HCT116 (cell line): ENCODE measurements at regions not wholly inside any gene's neighbourhood (a gene's known extent, or its start where the extent isn't known, plus 50 kb on each side); places are given as distances from the start of the nearest gene placed in this dataset.
"Not testable (repeated sequence)": the region's sequence is repeated elsewhere in the genome, so short reads cannot be mapped to it uniquely, and the experiment has no call there.

Experiments used
- ATAC-seq: fragments of 200-7000 bp; cut with Tn5 transposase; 2 replicates; pipeline ENCODE4 v1.9.1; 2020; ENCODE audit warnings: mild to moderate bottlenecking, moderate library complexity
- BruUV-seq: library from RNA; stranded (reverse); fragments of 400-500 nt; replicated peaks from 2 replicates; lab custom pipeline; 2021; lab: Mats Ljungman, UMichigan
- CTCF ChIA-PET: fragments of 300-600 bp; sonication (Branson Sonifier 250); formaldehyde crosslinking; loops from one replicate; lab custom pipeline; 2021; ENCODE audit warnings: antibody characterized with exemption; lab: Charles Lee
- POLR2A ChIA-PET: fragments of 300-600, 350-600 bp; sonication (Branson Sonifier 250); formaldehyde crosslinking; loops from one replicate; lab custom pipeline; 2021; ENCODE audit warnings: antibody characterized with exemption; lab: Charles Lee
- RAD21 ChIA-PET, 2 experiments: fragments of 300-600 bp; sonication (Branson Sonifier 250); formaldehyde crosslinking; loops; one replicate each; lab custom pipeline; 2023; ENCODE audit warnings: low total read pairs in 2 of 2; ENCODE audit not compliant: uncharacterized antibody in 2 of 2, unreplicated experiment in 2 of 2, low non-redundant PET in 1 of 2; lab: Charles Lee
- DNase-seq: peaks from one replicate; pipeline ENCODE4 v3.0.0-alpha.2; 2010; ENCODE audit warnings: low read depth, low spot score
- H2AFZ ChIP-seq: fragments of 200-600 bp; shearing (Covaris generic), sonication (generic); 2 replicates; pipeline ENCODE4 v1.6.1; 2017; ENCODE audit warnings: low read depth, mixed run types, mixed read lengths, antibody characterized with exemption, low read length; ENCODE audit not compliant: poor library complexity, severe bottlenecking
- H3K27ac ChIP-seq: 2 replicates; pipeline ENCODE4 v1.5.1; 2012; ENCODE audit warnings: low read depth, low read length
- H3K27me3 ChIP-seq: fragments of 200-600 bp; sonication (generic); 2 replicates; pipeline ENCODE4 v1.6.1; 2016; ENCODE audit warnings: mixed run types, low read length, mixed read lengths; ENCODE audit not compliant: insufficient read depth
- H3K36me3 ChIP-seq, 2 experiments: fragments of 200-500 bp in 1 of 2; fragments of 200-600 bp in 1 of 2; sonication (Bioruptor generic) in 1 of 2; sonication (generic) in 1 of 2; 2 replicates each; pipeline versions ENCODE4 v1.5.1 to v1.6.1; 2014 to 2016; ENCODE audit warnings: low read length in 2 of 2, inconsistent platforms in 1 of 2, mixed read lengths in 1 of 2, mixed run types in 1 of 2; ENCODE audit not compliant: insufficient read depth in 2 of 2, control insufficient read depth in 1 of 2
- H3K4me1 ChIP-seq, 2 experiments: fragments of 200-600 bp in 1 of 2; sonication (generic) in 1 of 2; 2 replicates each; pipeline versions ENCODE4 v1.5.1 to v1.6.1; 2012 to 2017; ENCODE audit warnings: low read length in 2 of 2, inconsistent platforms in 1 of 2, mild to moderate bottlenecking in 1 of 2, mixed read lengths in 1 of 2, mixed run types in 1 of 2, moderate library complexity in 1 of 2; ENCODE audit not compliant: insufficient read depth in 2 of 2, control insufficient read depth in 1 of 2
- H3K4me2 ChIP-seq: fragments of 200-600 bp; sonication (generic); 2 replicates; pipeline ENCODE4 v1.6.1; 2017; ENCODE audit warnings: mixed run types, low read length, mixed read lengths
- H3K4me3 ChIP-seq, 2 experiments: fragments of 200-600 bp in 1 of 2; sonication (generic) in 1 of 2; replicated peaks in 1 of 2; 2 replicates each; pipeline ENCODE4 v1.5.1; 2011 to 2016; ENCODE audit warnings: low read length in 2 of 2, control low read depth in 1 of 2, low read depth in 1 of 2, mild to moderate bottlenecking in 1 of 2, mixed read lengths in 1 of 2, mixed run types in 1 of 2
- H3K79me2 ChIP-seq: fragments of 200-600 bp; sonication (generic); 2 replicates; pipeline ENCODE4 v1.6.1; 2017; ENCODE audit warnings: mild to moderate bottlenecking, mixed run types, low read length, moderate library complexity, mixed read lengths; ENCODE audit not compliant: insufficient read depth
- H3K9ac ChIP-seq: fragments of 200-600 bp; sonication (generic); 2 replicates; pipeline ENCODE4 v1.6.1; 2016; ENCODE audit warnings: low read length, mixed read lengths
- H3K9me2 ChIP-seq: fragments of 200-600 bp; sonication (generic), shearing (Covaris generic); 2 replicates; pipeline ENCODE4 v1.6.1; 2017; ENCODE audit warnings: mixed run types, mild to moderate bottlenecking, moderate library complexity; ENCODE audit not compliant: insufficient read depth
- H3K9me3 ChIP-seq, 2 experiments: fragments of 200-500 bp in 1 of 2; fragments of 200-600 bp in 1 of 2; sonication (Bioruptor generic) in 1 of 2; sonication (generic) in 1 of 2; 2 replicates each; pipeline ENCODE4 v1.6.1; 2014 to 2017; ENCODE audit warnings: low read length in 2 of 2, mixed read lengths in 2 of 2, inconsistent platforms in 1 of 2, low read depth in 1 of 2, mild to moderate bottlenecking in 1 of 2, mixed run types in 1 of 2, moderate library complexity in 1 of 2; ENCODE audit not compliant: control insufficient read depth in 1 of 2, insufficient read depth in 1 of 2
- H4K20me1 ChIP-seq: fragments of 200-600 bp; sonication (generic), shearing (Covaris generic); 2 replicates; pipeline ENCODE4 v1.6.1; 2017; ENCODE audit warnings: mixed run types, mild to moderate bottlenecking, moderate library complexity; ENCODE audit not compliant: insufficient read depth
- CBX3 ChIP-seq: IDR thresholded peaks from 2 replicates; pipeline ENCODE4 v1.6.1; 2012; ENCODE audit warnings: low read depth
- CEBPB ChIP-seq: IDR thresholded peaks from 2 replicates; pipeline ENCODE4 v1.6.1; 2012; ENCODE audit warnings: low read depth
- ELF1 ChIP-seq: IDR thresholded peaks from 2 replicates; pipeline ENCODE4 v1.6.1; 2012; ENCODE audit warnings: low read depth, borderline replicate concordance
- EZH2phosphoT487 ChIP-seq: fragments of 200-600 bp; IDR thresholded peaks from 2 replicates; pipeline ENCODE4 v1.6.1; 2018; ENCODE audit warnings: antibody characterized with exemption, borderline replicate concordance
- FOSL1 ChIP-seq: IDR thresholded peaks from 2 replicates; pipeline ENCODE4 v1.6.1; 2012; ENCODE audit warnings: low read depth
- POLR2A ChIP-seq: IDR thresholded peaks from 2 replicates; pipeline ENCODE4 v1.7.0; 2011; ENCODE audit warnings: borderline replicate concordance; ENCODE audit not compliant: insufficient read depth, insufficient read length; ENCODE audit errors: extremely low read depth
- POLR2AphosphoS5 ChIP-seq: IDR thresholded peaks from 2 replicates; pipeline ENCODE4 v1.6.1; 2011; ENCODE audit warnings: mild to moderate bottlenecking, low read depth, low read length, moderate library complexity
- RAD21 ChIP-seq: IDR thresholded peaks from 2 replicates; pipeline ENCODE4 v1.6.1; 2012; ENCODE audit warnings: low read depth, mild to moderate bottlenecking
- SIN3A ChIP-seq: IDR thresholded peaks from 2 replicates; pipeline ENCODE4 v1.6.1; 2012; ENCODE audit warnings: low read depth
- TCF7L2 ChIP-seq: IDR thresholded peaks from 2 replicates; pipeline ENCODE4 v1.7.0; 2011; ENCODE audit warnings: borderline replicate concordance, inconsistent platforms; ENCODE audit not compliant: insufficient read depth, insufficient read length; ENCODE audit errors: extremely low read depth
- YY1 ChIP-seq: IDR thresholded peaks from 2 replicates; pipeline ENCODE4 v1.6.1; 2011; ENCODE audit warnings: low read length, low read depth, moderate library complexity, mild to moderate bottlenecking; ENCODE audit not compliant: insufficient replicate concordance; ENCODE audit errors: extremely low read depth
- intact Hi-C: fragments of 100-400 bp; cut with micrococcal nuclease; formaldehyde crosslinking; loops from 2 replicates; pipeline ENCODE4 v1.10.0; 2022
- TF ChIP-seq, protein P1 (sequence below), 3 experiments: fragments of 200-600 bp in 1 of 3; sonication (generic) in 1 of 3; IDR thresholded peaks in 2 of 3; conservative IDR thresholded peaks in 1 of 3; 2 replicates each; pipeline ENCODE4 v1.5.1; 2012 to 2017; ENCODE audit warnings: low read depth in 2 of 3, low read length in 2 of 3, antibody characterized with exemption in 1 of 3, borderline replicate concordance in 1 of 3, control low read depth in 1 of 3, mild to moderate bottlenecking in 1 of 3, mixed read lengths in 1 of 3, mixed run types in 1 of 3, moderate library complexity in 1 of 3; ENCODE audit not compliant: insufficient read depth in 1 of 3
- TF ChIP-seq, protein P2 (sequence below): IDR thresholded peaks from 2 replicates; pipeline ENCODE4 v1.6.1; 2012; ENCODE audit warnings: low read depth
- TF ChIP-seq, protein P3 (sequence below): IDR thresholded peaks from 2 replicates; pipeline ENCODE4 v1.6.1; 2012

DNA sequence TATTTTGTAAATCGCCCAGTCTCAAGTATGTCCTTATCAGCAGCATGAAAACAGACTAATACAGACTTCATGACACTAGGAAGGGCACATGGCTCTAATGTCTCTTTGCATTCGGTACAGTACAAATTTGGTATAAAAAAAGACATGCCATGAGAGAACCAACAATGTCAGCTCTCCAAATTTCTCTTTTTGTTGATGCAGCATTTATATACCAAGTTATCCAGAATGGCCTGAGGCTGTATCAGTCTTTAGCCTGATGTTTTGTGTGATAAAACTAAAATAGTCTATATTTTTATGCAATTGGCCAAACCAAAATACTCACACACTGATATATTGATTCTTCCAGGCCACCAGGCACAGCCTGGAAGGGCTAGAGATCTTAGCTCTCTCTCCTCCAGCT, 124.3 kb upstream of the SAMSN1 start:
- Histone ChIP-seq H3K4me3 (no peak overlapping the region), H3K4me2 (no peak overlapping the region), H3K9me3 (0 out of 4 replicates have a peak, but pooled peaks cover 0 to 3% of the 10 kb centered on the region in 2 experiments)
- no peak for ATAC-seq
- TF ChIP-seq, protein P1, sequence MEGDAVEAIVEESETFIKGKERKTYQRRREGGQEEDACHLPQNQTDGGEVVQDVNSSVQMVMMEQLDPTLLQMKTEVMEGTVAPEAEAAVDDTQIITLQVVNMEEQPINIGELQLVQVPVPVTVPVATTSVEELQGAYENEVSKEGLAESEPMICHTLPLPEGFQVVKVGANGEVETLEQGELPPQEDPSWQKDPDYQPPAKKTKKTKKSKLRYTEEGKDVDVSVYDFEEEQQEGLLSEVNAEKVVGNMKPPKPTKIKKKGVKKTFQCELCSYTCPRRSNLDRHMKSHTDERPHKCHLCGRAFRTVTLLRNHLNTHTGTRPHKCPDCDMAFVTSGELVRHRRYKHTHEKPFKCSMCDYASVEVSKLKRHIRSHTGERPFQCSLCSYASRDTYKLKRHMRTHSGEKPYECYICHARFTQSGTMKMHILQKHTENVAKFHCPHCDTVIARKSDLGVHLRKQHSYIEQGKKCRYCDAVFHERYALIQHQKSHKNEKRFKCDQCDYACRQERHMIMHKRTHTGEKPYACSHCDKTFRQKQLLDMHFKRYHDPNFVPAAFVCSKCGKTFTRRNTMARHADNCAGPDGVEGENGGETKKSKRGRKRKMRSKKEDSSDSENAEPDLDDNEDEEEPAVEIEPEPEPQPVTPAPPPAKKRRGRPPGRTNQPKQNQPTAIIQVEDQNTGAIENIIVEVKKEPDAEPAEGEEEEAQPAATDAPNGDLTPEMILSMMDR (IDR thresholded peaks at IDR 0.05 in 2 of 3, conservative IDR thresholded peaks at IDR 0.05 in 1 of 3; ENCODE audit: borderline replicate concordance in 1 of 3, insufficient read depth in 1 of 3, low read depth in 2 of 3, low read length in 2 of 3) = no peak
- TF ChIP-seq CBX3 (no peak), FOSL1 (no peak), ELF1 (no peak), POLR2AphosphoS5 (no peak), TCF7L2 (no peak), POLR2A (no peak), RAD21 (no peak), SIN3A (no peak), CEBPB (no peak), YY1 (no peak), EZH2phosphoT487 (no peak)
- TF ChIP-seq, protein P2, sequence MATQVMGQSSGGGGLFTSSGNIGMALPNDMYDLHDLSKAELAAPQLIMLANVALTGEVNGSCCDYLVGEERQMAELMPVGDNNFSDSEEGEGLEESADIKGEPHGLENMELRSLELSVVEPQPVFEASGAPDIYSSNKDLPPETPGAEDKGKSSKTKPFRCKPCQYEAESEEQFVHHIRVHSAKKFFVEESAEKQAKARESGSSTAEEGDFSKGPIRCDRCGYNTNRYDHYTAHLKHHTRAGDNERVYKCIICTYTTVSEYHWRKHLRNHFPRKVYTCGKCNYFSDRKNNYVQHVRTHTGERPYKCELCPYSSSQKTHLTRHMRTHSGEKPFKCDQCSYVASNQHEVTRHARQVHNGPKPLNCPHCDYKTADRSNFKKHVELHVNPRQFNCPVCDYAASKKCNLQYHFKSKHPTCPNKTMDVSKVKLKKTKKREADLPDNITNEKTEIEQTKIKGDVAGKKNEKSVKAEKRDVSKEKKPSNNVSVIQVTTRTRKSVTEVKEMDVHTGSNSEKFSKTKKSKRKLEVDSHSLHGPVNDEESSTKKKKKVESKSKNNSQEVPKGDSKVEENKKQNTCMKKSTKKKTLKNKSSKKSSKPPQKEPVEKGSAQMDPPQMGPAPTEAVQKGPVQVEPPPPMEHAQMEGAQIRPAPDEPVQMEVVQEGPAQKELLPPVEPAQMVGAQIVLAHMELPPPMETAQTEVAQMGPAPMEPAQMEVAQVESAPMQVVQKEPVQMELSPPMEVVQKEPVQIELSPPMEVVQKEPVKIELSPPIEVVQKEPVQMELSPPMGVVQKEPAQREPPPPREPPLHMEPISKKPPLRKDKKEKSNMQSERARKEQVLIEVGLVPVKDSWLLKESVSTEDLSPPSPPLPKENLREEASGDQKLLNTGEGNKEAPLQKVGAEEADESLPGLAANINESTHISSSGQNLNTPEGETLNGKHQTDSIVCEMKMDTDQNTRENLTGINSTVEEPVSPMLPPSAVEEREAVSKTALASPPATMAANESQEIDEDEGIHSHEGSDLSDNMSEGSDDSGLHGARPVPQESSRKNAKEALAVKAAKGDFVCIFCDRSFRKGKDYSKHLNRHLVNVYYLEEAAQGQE = no peak
- TF ChIP-seq, protein P3, sequence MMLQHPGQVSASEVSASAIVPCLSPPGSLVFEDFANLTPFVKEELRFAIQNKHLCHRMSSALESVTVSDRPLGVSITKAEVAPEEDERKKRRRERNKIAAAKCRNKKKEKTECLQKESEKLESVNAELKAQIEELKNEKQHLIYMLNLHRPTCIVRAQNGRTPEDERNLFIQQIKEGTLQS = no peak
- TF ChIP-seq, all 23 proteins: peak for 0
- Histone ChIP-seq H3K27me3 (no peaks in the 10 kb centered on the region), H2AFZ (no peak overlapping the region), H4K20me1 (no peaks in the 10 kb centered on the region), H3K36me3 (no peaks in the 10 kb centered on the region), H3K9me2 (no peaks in the 10 kb centered on the region), H3K9ac (no peak overlapping the region), H3K27ac (no peak overlapping the region), H3K4me1 (no peaks in the 10 kb centered on the region), H3K79me2 (no peaks in the 10 kb centered on the region)
- no peak for DNase-seq
- no TSS peak for BruUV-seq
- RAD21 ChIA-PET = no interaction called here
- POLR2A ChIA-PET = no interaction called here
- intact Hi-C loops = no loop called here
- CTCF ChIA-PET = no interaction called here

DNA sequence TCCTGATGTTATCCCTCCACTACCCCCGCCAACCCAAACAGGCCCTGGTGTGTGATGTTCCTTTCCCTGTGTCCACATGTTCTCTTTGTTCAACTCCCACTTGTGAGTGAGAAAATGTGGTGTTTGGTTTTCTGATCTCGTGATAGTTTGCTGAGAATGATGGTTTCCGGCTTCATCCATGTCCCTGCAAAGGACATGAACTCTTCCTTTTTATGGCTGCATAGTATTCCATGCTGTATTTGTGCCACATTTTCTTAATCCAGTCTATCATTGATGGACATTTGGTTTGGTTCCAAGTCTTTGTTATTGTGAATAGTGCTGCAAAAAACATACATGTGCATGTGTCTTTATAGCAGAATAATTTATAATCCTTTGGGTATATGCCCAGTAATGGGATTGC, 123.0 kb upstream of the SAMSN1 start:
- H3K27ac ChIP-seq, RAD21 ChIA-PET, H3K79me2 ChIP-seq, H2AFZ ChIP-seq, H3K9ac ChIP-seq, H3K4me3 ChIP-seq, H3K36me3 ChIP-seq, H3K9me3 ChIP-seq, H3K27me3 ChIP-seq, H3K4me1 ChIP-seq, H4K20me1 ChIP-seq, BruUV-seq, POLR2A ChIA-PET, intact Hi-C loops, H3K4me2 ChIP-seq, DNase-seq, CTCF ChIA-PET, H3K9me2 ChIP-seq, ATAC-seq: not testable (repeated sequence)
